GM23338 (cell line): ENCODE measurements at regions not wholly inside any gene's neighbourhood (a gene's known extent, or its start where the extent isn't known, plus 50 kb on each side); places are given as distances from the start of the nearest gene placed in this dataset.

Source experiments
- ATAC-seq: fragments of 200-7000 bp; cut with Tn5 transposase; 3 replicates; pipeline ENCODE4 v1.9.1; 2020
- DNase-seq: peaks from one replicate; pipeline ENCODE4 v3.0.0-alpha.2; 2015; ENCODE audit warnings: low spot score
- H2AFZ ChIP-seq: fragments of 200-600 bp; sonication (generic); 2 replicates; pipeline ENCODE4 v1.8.0; 2016; ENCODE audit warnings: antibody characterized with exemption, mild to moderate bottlenecking, moderate library complexity
- H3F3A ChIP-seq: fragments of 200-600 bp; sonication (generic); replicated peaks from 2 replicates; pipeline ENCODE4 v1.8.0; 2017; ENCODE audit warnings: antibody characterized with exemption, mixed run types, low read depth
- H3K27ac ChIP-seq: fragments of 200-600 bp; sonication (generic); 2 replicates; pipeline ENCODE4 v1.6.1; 2016; ENCODE audit warnings: low read depth
- H3K27me3 ChIP-seq: fragments of 200-600 bp; sonication (generic); 2 replicates; pipeline ENCODE4 v1.8.0; 2016; ENCODE audit warnings: mild to moderate bottlenecking, mixed run types, moderate library complexity; ENCODE audit not compliant: insufficient read depth
- H3K36me3 ChIP-seq: fragments of 200-600 bp; sonication (generic); 2 replicates; pipeline ENCODE4 v1.8.0; 2016; ENCODE audit warnings: mild to moderate bottlenecking; ENCODE audit not compliant: insufficient read depth
- H3K4me1 ChIP-seq: fragments of 200-600 bp; sonication (generic); 2 replicates; pipeline ENCODE4 v1.8.0; 2016; ENCODE audit warnings: mild to moderate bottlenecking, moderate library complexity; ENCODE audit not compliant: insufficient read depth
- H3K4me2 ChIP-seq: fragments of 200-600 bp; sonication (generic); 2 replicates; pipeline ENCODE4 v1.7.1; 2017; ENCODE audit warnings: mixed run types
- H3K4me3 ChIP-seq: fragments of 200-600 bp; sonication (generic); 2 replicates; pipeline ENCODE4 v1.6.1; 2016; ENCODE audit warnings: mixed run types
- H3K79me2 ChIP-seq: fragments of 200-600 bp; sonication (generic); replicated peaks from 2 replicates; pipeline ENCODE4 v1.8.0; 2017; ENCODE audit warnings: mild to moderate bottlenecking; ENCODE audit not compliant: insufficient read depth
- H3K9me2 ChIP-seq: fragments of 200-600 bp; sonication (generic); 2 replicates; pipeline ENCODE4 v1.8.0; 2017; ENCODE audit not compliant: insufficient read depth
- H4K20me1 ChIP-seq: fragments of 200-600 bp; sonication (generic); replicated peaks from 2 replicates; pipeline ENCODE4 v1.8.0; 2017; ENCODE audit warnings: mild to moderate bottlenecking; ENCODE audit not compliant: insufficient read depth
- H3K27ac Mint-ChIP-seq: 2 replicates; pipeline ENCODE4 v1.8.0; 2020; ENCODE audit warnings: inconsistent platforms, mild to moderate bottlenecking, moderate library complexity, mixed read lengths
- H3K27me3 Mint-ChIP-seq: 3 replicates; pipeline ENCODE4 v1.8.0; 2022; ENCODE audit warnings: low read depth, mild to moderate bottlenecking, moderate library complexity, mixed read lengths, inconsistent platforms; ENCODE audit not compliant: insufficient read depth, poor library complexity
- H3K36me3 Mint-ChIP-seq: 3 replicates; pipeline ENCODE4 v1.8.0; 2021; ENCODE audit warnings: low read depth, mild to moderate bottlenecking, inconsistent platforms, moderate library complexity, mixed read lengths
- H3K4me1 Mint-ChIP-seq: 3 replicates; pipeline ENCODE4 v1.8.0; 2020; ENCODE audit warnings: mild to moderate bottlenecking, inconsistent platforms, mixed read lengths
- H3K4me3 Mint-ChIP-seq: 3 replicates; pipeline ENCODE4 v1.8.0; 2021; ENCODE audit warnings: moderate library complexity, mild to moderate bottlenecking, inconsistent platforms, mixed read lengths
- H3K9me3 Mint-ChIP-seq: 3 replicates; pipeline ENCODE4 v1.8.0; 2020; ENCODE audit warnings: moderate library complexity, mild to moderate bottlenecking, inconsistent platforms, mixed read lengths
- CREB1 ChIP-seq: fragments of 250-450 bp; sonication (Bioruptor Pico); IDR thresholded peaks from 2 replicates; pipeline ENCODE4 v1.5.0; 2020; ENCODE audit warnings: low read depth, mild to moderate bottlenecking, moderate library complexity
- EZH2 ChIP-seq: fragments of 200-600 bp; sonication (generic); IDR thresholded peaks from one replicate; pipeline ENCODE4 v1.8.0; 2017; ENCODE audit warnings: antibody characterized with exemption, mild to moderate bottlenecking, low read depth; ENCODE audit not compliant: unreplicated experiment
- EZH2phosphoT487 ChIP-seq: fragments of 200-600 bp; sonication (generic); IDR thresholded peaks from one replicate; pipeline ENCODE4 v1.8.1; 2018; ENCODE audit warnings: antibody characterized with exemption; ENCODE audit not compliant: unreplicated experiment
- NANOG ChIP-seq: IDR thresholded peaks from 2 replicates; pipeline ENCODE4 v1.6.1; 2016; ENCODE audit warnings: antibody characterized with exemption, borderline replicate concordance
- REST ChIP-seq: IDR thresholded peaks from one replicate; pipeline ENCODE4 v1.6.1; 2018; ENCODE audit warnings: antibody characterized with exemption; ENCODE audit not compliant: unreplicated experiment
- ZNF114 ChIP-seq: fragments of 250-450 bp; sonication (Bioruptor Pico); IDR thresholded peaks from 2 replicates; pipeline ENCODE4 v1.5.0; 2020; ENCODE audit warnings: mild to moderate bottlenecking, moderate library complexity
- TF ChIP-seq, protein P1 (sequence below): IDR thresholded peaks from 2 replicates; pipeline ENCODE4 v1.6.1; 2016; ENCODE audit warnings: antibody characterized with exemption

- Histone ChIP-seq H3K9me2 (peaks cover 13% of the 10 kb centered on the region), H3K79me2 (no peaks in the 10 kb centered on the region), H3K4me3 (no peak overlapping the region), H3K36me3 (no peaks in the 10 kb centered on the region), H4K20me1 (no peaks in the 10 kb centered on the region), H3K4me2 (no peak overlapping the region), H3F3A (no peaks in the 10 kb centered on the region), H3K27ac (no peak overlapping the region), H3K4me1 (peaks cover 3% of the 10 kb centered on the region; the same call in 1 of the 2 replicates), H3K27me3 (no peaks in the 10 kb centered on the region), H2AFZ (no peak overlapping the region)
- TF ChIP-seq, protein P1, sequence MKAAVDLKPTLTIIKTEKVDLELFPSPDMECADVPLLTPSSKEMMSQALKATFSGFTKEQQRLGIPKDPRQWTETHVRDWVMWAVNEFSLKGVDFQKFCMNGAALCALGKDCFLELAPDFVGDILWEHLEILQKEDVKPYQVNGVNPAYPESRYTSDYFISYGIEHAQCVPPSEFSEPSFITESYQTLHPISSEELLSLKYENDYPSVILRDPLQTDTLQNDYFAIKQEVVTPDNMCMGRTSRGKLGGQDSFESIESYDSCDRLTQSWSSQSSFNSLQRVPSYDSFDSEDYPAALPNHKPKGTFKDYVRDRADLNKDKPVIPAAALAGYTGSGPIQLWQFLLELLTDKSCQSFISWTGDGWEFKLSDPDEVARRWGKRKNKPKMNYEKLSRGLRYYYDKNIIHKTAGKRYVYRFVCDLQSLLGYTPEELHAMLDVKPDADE = no peak
- TF ChIP-seq CREB1 (no peak), EZH2phosphoT487 (no peak), EZH2 (no peak), REST (no peak), ZNF114 (CRISPR knock-in tag) (no peak)
- Mint-ChIP-seq H3K9me3 (no peaks in the 10 kb centered on the region), H3K4me3 (no peak overlapping the region), H3K36me3 (no peaks in the 10 kb centered on the region), H3K27me3 (no peaks in the 10 kb centered on the region), H3K27ac (no peak overlapping the region), H3K4me1 (peaks cover 21% of the 10 kb centered on the region)
- DNase-seq (no peak), ATAC-seq (no peak)
Measured at GRCh38 chr6:104572901-104573300, 286.8 kb downstream of the HACE1 start.

- Mint-ChIP-seq H3K4me3 (no peak overlapping the region), H3K4me1 (no peaks in the 10 kb centered on the region), H3K27me3 (no peaks in the 10 kb centered on the region), H3K9me3 (no peaks in the 10 kb centered on the region), H3K27ac (no peak overlapping the region), H3K36me3 (no peaks in the 10 kb centered on the region)
- Histone ChIP-seq H4K20me1 (no peaks in the 10 kb centered on the region), H3K4me3 (no peak overlapping the region), H3K27ac (no peak overlapping the region), H3K4me1 (no peaks in the 10 kb centered on the region), H3K4me2 (no peak overlapping the region), H3K9me2 (peaks cover 3% of the 10 kb centered on the region; the same call in 1 of the 2 replicates), H2AFZ (no peak overlapping the region; the same call in 1 of the 2 replicates), H3K27me3 (no peaks in the 10 kb centered on the region), H3K36me3 (no peaks in the 10 kb centered on the region), H3K79me2 (no peaks in the 10 kb centered on the region), H3F3A (no peaks in the 10 kb centered on the region)
- no peak for DNase-seq
- no peak for ATAC-seq
- TF ChIP-seq NANOG = no peak
Measured at GRCh38 chr6:104566411-104566810, 293.3 kb downstream of the HACE1 start.
